Vagina (tissue), 2 donors: ENCODE measurements at regions not wholly inside any gene's neighbourhood (a gene's known extent, or its start where the extent isn't known, plus 50 kb on each side); places are given as distances from the start of the nearest gene placed in this dataset.

ENCODE experiments used
- CTCF ChIP-seq, 3 experiments: fragments of 450-650 bp in 2 of 3; fragments of 200-600 bp in 1 of 3; sonication (generic) in 1 of 3; IDR thresholded peaks; one replicate each; pipeline ENCODE4 v1.5.1; 2017 to 2019; ENCODE audit warnings: antibody characterized with exemption in 3 of 3, mild to moderate bottlenecking in 2 of 3, moderate library complexity in 2 of 3
- POLR2A ChIP-seq, 2 donors: fragments of 450-650 bp; IDR thresholded peaks; one replicate each; pipeline ENCODE4 v1.6.1; 2017; ENCODE audit warnings: antibody characterized with exemption in 2 of 2, mild to moderate bottlenecking in 2 of 2, moderate library complexity in 2 of 2
- POLR2AphosphoS5 ChIP-seq, 2 donors: sonication (generic); formaldehyde crosslinking; IDR thresholded peaks; one replicate each; pipeline ENCODE4 v1.9.0; 2017; ENCODE audit warnings: antibody characterized with exemption in 2 of 2, mild to moderate bottlenecking in 2 of 2, low read depth in 1 of 2; ENCODE audit not compliant: insufficient read depth in 1 of 2

- TF ChIP-seq CTCF (IDR thresholded peaks at IDR 0.05) (no peak), POLR2A (IDR thresholded peaks at IDR 0.05) (no peak), POLR2AphosphoS5 (IDR thresholded peaks at IDR 0.05; ENCODE audit: insufficient read depth in 1 of 2, low read depth in 1 of 2) (no peak)
Observed at GRCh38 chr7:19442016-19442785, 266.6 kb downstream of the POLR1F start.
